HT1080 (cell line): ENCODE measurements at regions not wholly inside any gene's neighbourhood (a gene's known extent, or its start where the extent isn't known, plus 50 kb on each side); places are given as distances from the start of the nearest gene placed in this dataset.
A peak's percentile ranks its signal among the peaks of the same experiment; 100 is the strongest.

Source experiments
- DNase-seq: peaks from one replicate; pipeline ENCODE4 v3.0.0-alpha.2; 2015; ENCODE audit warnings: low read depth

- no peak for DNase-seq
Observed at GRCh38 chr3:153028381-153028780, 133.6 kb upstream of the RAP2B start.

GRCh38 chr3:153029350-153029749 lies 132.7 kb upstream of the RAP2B start:
- DNase-seq, result no peak

- DNase-seq, result no peak
Observed at GRCh38 chr3:153032891-153033290, 129.1 kb upstream of the RAP2B start.

GRCh38 chr3:153036846-153037245 lies 125.2 kb upstream of the RAP2B start:
- DNase-seq, result no peak

GRCh38 chr3:153038367-153038766 lies 123.7 kb upstream of the RAP2B start:
- no peak for DNase-seq

- peak; percentile 80 for DNase-seq
Observed at GRCh38 chr3:153038779-153039178, 123.2 kb upstream of the RAP2B start.

GRCh38 chr3:153041181-153041580 lies 120.8 kb upstream of the RAP2B start:
- no peak for DNase-seq

GRCh38 chr3:153042088-153042487 lies 119.9 kb upstream of the RAP2B start:
- no peak for DNase-seq

- DNase-seq, result no peak
Observed at GRCh38 chr3:153043729-153044328, 118.2 kb upstream of the RAP2B start.

GRCh38 chr3:153045150-153045549 lies 116.9 kb upstream of the RAP2B start:
- no peak for DNase-seq

- peak; percentile 44 for DNase-seq
Observed at GRCh38 chr3:153050978-153051377, 111.0 kb upstream of the RAP2B start.

- DNase-seq, result peak; percentile 97
Observed at GRCh38 chr3:153051427-153052095, 110.5 kb upstream of the RAP2B start.

- DNase-seq, result peak; percentile 99
Observed at GRCh38 chr3:153052096-153052460, 109.9 kb upstream of the RAP2B start.

- DNase-seq, result no peak
Observed at GRCh38 chr3:153055217-153055616, 106.8 kb upstream of the RAP2B start.

- DNase-seq, result no peak
Observed at GRCh38 chr3:153055779-153056178, 106.2 kb upstream of the RAP2B start.

GRCh38 chr3:153058031-153058688 lies 103.9 kb upstream of the RAP2B start:
- peak; percentile 94 for DNase-seq

GRCh38 chr3:153060346-153060745 lies 101.7 kb upstream of the RAP2B start:
- DNase-seq, result no peak

- DNase-seq, result no peak
Observed at GRCh38 chr3:153061938-153062528, 100.0 kb upstream of the RAP2B start.

- DNase-seq, result no peak
Observed at GRCh38 chr3:153063337-153063736, 98.7 kb upstream of the RAP2B start.

GRCh38 chr3:153066983-153067382 lies 95.0 kb upstream of the RAP2B start:
- DNase-seq, result no peak

GRCh38 chr3:153069598-153070510 lies 92.2 kb upstream of the RAP2B start:
- peak; percentile 70 for DNase-seq
